Ureter (tissue), 1 donor: ENCODE measurements at regions not wholly inside any gene's neighbourhood (a gene's known extent, or its start where the extent isn't known, plus 50 kb on each side); places are given as distances from the start of the nearest gene placed in this dataset.
"Not testable (repeated sequence)": the region's sequence is repeated elsewhere in the genome, so short reads cannot be mapped to it uniquely, and the experiment has no call there.

Experiments
- DNase-seq: peaks from one replicate; pipeline ENCODE4 v3.0.0-alpha.2; 2020; ENCODE audit warnings: low spot score
- donor health status: DM: yes; HTN: yes; CAD: no.

DNA sequence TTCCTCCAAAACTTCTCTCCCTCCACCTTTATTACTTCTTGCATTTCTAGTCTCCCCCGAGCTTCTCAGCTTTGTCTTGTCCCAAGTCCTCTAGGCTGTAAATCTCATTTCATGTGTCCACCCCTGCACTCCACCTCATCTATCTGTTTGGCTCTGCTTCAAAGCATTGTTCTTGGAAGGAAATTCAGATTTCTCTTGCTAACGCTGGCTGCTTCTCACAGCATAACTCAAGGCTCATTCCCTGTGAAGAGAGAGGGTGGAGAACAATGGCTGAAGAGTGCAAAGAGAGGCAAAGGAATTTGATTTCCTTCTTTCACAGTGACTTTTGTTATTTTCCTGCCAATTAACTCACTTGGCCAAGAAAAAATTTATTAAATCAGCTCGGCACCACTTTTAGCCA lies 476.5 kb downstream of the TMEM114 start:
- DNase-seq = no peak

DNA sequence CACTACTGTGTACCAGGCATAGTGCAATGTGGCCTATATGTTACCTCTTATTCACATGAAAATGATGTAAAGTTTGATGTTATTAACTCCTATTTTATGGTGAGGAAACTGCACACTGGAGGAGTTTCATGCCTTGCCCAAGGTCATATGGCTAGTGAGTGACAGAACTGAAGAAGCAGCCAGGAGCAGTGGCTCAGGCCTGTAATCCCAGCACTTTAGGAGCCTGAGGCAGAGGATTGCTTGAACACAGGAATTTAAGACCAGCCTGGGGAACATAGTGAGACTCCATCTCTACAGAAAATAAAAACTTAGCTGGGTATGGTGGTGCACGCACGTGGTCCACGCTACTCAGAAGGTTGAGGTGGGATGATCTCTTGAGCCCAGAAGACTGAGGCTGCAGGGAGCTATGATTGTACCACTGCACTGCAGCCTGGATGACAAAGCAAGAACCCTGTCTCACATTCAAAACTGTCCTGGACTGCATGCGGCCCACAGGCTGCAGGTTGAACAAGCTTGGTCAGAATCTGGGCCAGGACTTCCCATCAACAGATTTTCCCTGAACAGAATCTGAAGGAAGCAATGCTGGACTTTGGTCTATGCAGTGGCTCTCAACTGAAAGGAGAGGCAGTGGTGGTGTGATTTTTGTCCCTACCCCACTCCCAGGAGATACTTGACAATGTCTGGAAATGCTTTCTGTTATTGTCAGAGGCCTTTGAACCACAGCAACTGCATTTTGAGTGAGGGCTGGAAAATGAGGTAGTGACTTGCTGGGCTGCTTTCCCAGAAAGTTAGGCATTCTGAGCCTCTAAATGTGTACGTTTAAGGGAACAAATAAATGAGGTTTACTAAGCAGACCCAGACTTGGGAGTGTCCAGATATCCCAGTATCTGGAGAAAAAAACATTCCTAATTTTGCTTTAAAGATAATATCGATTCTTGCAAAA lies 479.5 kb downstream of the TMEM114 start:
- DNase-seq = no peak

DNA sequence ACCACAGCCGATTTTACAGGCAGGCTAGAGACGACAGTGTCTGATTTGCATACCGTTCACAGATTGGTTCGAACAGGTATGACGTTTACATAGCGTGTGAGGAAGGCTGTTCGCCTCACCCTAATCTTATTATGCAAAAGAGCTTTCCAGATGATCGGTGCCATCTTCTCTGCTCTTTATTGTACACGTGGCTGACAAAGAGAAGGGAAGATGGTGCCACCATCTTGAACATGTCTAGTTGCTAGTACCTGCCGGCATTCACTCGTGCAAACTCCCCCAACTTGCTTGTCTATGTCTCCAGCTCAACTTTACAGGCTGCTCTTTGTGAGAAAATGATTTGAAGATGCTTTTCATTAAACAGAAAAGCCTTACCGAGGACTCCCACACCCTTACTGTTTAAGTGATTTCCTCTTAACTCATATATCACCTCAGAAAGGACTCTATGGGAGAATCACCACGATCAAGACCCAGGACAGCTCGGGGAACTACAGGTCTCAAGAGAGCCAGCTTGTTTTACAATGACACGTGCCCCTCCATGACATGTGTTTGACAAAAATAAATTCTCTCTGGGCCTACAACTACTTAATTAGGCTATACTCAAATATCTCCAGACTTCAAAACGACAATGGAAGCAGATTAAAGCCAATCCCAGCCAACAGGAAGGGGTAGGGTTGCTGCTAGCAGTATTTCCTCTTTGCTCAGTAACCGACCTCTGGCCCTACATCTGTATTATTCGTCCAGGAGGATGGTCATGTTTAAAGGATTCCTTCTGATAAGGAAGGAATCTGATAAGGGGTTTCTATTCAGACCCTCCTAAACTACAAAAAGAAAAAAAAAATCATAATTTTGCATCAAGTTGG lies 480.6 kb downstream of the TMEM114 start:
- no peak for DNase-seq

GRCh38 chr16:8108991-8109509 lies 481.3 kb downstream of the TMEM114 start:
- no peak for DNase-seq

GRCh38 chr16:8107296-8107695 lies 483.0 kb downstream of the TMEM114 start:
- DNase-seq = no peak

DNA sequence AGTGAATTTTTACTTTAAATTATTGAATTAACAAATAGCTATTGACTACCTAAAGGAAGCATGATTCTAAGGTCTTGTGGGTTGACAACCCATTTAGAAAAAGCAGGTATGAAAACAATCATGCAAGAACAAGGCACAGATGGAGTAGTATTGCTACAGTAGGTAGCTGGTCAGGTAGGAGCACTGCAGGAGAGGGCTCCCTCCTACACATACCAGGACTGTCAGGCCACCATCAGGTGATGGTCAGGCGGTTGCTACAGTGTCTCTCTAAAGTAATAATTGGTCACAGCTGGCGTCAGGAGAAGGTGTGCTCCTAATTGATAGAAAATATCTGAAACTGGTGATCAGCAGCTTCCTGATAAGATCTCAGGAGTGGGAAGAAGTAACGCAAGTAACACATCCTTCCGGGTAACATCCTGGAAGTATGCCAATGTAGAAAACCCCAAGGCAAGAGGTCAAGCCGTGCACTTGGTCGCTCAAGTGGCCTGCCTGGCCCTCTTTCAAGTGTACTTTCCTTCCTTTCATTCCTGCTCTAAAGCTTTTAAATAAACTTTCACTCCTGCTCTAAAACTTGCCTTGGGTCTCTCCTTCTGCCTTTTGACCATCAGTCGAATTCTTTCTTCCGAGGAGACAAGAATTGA lies 486.5 kb downstream of the TMEM114 start:
- DNase-seq = no peak

GRCh38 chr16:8099586-8099985 lies 490.7 kb downstream of the TMEM114 start:
- no peak for DNase-seq

- DNase-seq = no peak
Measured at GRCh38 chr16:8098947-8099512, 491.3 kb downstream of the TMEM114 start.

DNA sequence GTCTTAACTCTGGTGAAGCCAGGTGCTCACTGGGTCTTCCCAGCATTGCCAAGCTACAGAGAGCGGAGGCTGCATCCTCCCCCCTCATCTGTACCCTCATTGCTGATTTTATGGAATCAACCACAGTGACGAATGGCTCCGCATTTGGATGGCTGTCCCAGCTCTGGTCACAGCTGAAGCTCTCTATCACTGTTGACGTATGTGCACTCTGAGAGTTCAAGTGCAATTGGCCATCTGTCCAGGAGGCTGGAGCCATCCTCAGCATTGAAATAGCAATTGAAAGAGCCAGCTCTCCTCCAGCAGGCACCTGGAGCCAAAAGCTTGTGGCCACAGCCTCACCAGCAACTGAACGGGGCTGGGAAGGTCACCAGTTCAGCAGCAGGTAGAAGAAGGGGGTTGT lies 494.1 kb downstream of the TMEM114 start:
- no peak for DNase-seq

DNA sequence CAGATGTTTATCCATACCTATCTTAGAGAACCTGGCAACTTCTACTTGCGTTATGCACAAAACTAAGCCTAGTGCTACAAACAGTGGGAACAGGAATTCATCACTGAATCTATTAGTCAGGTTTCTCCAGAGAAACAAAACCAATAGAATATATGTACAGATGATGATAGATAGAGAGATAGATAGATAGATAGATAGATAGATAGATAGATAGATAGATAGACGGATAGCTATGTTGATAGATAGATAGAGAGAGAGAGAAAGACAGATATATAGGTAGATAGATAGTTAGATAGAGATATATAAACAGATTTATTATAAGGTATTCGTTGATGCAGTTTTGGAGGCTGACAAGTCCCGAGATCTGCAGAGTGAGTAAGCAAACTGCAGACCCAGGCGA lies 495.6 kb downstream of the TMEM114 start:
- no peak for DNase-seq

- no peak for DNase-seq
Measured at GRCh38 chr16:8088820-8089338, 501.4 kb downstream of the TMEM114 start.

DNA sequence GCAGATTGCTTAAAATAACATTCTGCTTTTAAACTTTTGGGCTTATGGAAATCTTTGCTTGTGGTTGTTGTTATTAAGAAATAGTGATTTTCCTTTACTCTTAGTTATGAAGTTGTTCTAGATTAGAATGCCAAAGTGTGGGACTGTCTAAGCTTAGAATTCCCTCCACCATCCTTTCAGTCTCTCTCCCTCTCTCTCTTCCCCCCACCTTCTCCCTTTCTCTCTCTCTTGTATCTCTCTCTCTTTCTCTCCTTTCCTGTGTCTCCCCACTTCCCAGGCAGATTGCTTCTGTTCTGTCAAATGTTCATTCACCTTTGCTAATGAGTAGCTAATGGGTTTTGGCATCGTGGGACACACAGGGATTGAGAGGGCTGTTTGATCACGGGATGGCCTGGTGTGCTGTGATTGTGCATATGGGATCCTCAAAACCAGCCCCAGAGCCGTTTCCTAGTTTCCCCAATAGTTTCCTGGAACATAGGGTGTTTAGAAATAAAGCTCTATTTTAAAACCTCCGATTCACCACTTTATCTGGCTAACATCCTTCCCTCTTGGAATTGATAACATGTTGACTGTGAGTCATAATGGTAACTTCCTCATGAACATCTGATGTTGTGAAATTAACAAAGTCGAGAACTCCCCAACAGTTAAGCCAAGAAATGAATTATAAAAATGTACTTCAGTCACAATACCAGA lies 502.6 kb downstream of the TMEM114 start:
- DNase-seq = no peak

DNA sequence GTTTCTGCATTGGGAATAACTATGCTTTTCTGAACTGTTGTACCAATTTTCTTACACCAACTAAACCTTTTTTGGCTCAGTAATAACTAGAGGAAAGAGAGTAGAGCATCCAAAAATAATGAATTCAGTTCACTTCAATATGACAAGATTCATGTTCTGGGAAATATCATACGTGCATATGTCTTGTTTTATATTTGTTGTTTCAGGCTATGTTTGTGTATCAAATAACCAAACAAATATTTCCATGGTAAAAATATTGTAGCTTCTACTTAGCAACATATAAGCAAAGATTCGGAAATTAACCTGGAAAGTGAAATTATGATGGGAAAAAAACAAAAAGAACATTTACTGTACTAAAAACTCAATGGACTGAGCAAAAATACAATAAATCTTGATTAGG lies 503.2 kb downstream of the TMEM114 start:
- DNase-seq = no peak

GRCh38 chr16:8084882-8085281 lies 505.4 kb downstream of the TMEM114 start:
- no peak for DNase-seq

DNA sequence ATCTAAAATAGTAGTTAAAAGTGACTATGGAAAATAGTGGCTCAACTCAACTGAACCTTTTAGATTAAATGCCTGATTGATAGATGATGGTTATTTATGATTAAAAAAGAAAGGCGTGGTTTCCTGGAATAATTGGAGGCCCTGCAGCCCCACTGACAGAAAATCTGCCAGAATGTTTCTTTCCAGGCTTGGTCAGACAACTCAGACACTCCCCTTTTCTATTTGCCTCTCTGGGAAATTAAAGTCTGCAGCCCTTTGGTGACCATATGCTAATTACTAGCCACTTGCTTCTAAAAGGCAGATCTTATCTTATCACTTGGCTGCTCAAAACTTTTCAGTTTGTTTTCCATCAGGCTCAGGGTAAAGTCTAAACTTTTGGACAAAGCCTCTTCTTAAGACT lies 506.0 kb downstream of the TMEM114 start:
- DNase-seq = no peak

DNA sequence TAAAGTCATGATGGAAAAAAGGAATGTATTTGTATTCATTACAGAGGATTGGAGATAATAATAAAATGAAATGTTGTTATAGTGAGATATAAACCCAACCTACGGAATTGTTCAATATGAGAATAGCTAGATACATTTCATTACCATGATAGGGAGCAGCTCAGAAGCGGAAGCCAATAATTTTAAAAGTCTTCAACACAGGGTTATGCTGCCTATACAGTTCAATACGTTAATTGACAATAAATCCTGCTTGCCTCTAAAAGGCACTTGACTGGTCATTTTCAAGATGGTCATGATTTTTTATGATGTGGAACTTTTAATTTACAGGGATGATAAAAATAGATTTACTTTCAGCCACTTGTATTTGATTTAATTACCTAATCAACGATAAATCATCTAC lies 506.8 kb downstream of the TMEM114 start:
- DNase-seq = no peak

DNA sequence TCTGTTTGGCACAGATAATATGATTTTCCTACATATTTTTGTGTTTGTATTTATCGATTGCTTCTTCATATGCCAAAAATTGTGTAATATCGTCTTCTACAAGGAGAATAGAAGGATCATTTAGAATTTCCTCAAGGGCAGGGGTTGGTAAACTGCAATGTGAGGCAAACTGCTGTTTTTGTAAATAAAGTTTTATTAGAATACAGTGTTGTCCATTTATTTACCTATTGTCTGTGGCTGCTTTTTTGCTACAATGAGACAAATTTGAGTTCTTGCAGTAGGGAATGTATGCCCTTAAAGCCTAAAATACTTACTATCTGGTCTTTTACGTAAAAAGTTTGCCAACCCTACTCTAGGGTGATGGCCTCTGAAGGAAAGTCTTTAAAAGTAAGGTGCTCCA lies 509.5 kb downstream of the TMEM114 start:
- DNase-seq = no peak

DNA sequence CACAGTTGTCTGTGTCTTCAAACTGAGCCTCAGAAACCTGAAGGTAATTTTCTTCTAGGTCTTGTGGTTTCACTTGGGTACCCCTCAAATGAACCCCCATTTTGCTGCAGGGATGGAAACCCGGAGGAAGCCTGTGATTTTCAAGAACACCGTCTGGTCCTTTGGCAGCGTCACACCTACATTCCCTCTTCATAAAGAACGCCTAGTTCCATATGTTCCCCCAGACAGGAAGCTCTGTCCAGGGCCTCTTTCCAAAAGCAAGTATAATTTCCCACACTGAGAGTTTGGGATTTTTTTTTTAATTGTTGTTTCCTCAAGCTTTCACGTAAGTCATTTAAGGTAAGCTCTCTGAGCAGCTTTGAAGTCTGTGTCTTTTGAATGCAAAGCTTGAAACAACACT lies 515.0 kb downstream of the TMEM114 start:
- no peak for DNase-seq

DNA sequence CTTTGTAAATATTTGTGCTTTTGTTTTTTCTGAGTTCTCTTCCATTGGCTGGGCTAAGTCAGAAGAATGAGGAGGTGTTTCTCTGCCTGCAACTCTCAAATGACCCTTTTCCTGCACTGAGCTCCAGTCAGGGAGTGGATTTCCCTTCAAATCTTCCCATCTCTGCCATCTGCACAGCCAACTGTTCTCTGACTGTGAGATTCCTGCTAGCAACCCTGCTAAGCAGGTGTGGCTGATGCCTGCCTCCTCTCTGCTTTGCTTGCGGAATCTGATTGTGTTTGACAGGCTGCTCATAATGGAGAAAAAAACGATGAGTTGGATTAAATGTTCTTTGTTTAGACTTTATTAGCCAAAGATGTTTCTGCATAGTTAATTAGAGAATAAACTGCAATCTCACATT lies 519.8 kb downstream of the TMEM114 start:
- no peak for DNase-seq

DNA sequence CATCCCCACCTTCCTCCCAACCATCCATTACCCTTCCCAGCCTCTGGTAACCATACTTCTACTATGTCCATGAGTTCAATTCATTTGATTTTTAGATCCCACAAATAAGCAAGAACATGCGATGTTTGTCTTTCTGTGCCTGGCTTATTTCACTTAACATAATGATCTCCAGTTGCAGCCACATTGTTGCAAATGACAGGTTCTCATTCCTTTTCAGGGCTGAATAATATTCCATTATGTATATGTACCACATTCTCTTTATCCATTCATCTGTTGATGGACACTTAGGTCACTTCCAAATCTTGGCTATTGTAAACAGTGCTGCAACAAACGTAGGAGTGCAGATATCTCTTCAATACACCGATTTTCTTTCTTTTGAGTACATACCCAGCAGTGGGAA lies 522.1 kb downstream of the TMEM114 start:
- not testable (repeated sequence) for DNase-seq

- no peak for DNase-seq
Measured at GRCh38 chr16:8063159-8063558, 527.2 kb downstream of the TMEM114 start.
